ELR (cell line): ENCODE measurements at regions not wholly inside any gene's neighbourhood (a gene's known extent, or its start where the extent isn't known, plus 50 kb on each side); places are given as distances from the start of the nearest gene placed in this dataset.

Source experiments
- DNase-seq: peaks from one replicate; pipeline ENCODE4 v3.0.0-alpha.2; 2015; ENCODE audit warnings: low read depth

- DNase-seq, result no peak
Observed at GRCh38 chr14:82362452-82362851, 828.8 kb upstream of the SEL1L start.

DNA sequence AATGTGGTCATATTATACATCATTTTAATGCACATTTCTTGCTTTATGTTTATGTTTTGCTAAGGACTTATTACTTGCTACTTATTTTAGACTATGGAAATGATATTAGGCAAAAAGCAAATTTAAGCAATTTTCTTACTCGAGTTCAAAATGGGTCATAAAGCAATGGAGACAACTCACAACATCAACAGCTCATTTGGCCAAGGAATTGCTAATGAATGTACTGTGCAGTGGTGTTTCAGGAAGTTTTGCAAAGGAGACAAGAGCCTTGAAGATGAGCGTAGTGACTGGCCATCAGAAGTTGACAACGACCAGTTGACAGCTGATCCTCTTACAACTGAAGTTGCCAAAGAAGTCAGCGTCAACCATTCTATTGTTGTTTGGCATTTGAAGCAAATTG is 831.8 kb upstream of the SEL1L start:
- DNase-seq, result no peak

- no peak for DNase-seq
Observed at GRCh38 chr14:82366803-82367202, 833.1 kb upstream of the SEL1L start.

GRCh38 chr14:82379291-82379690 is 845.6 kb upstream of the SEL1L start:
- DNase-seq, result no peak

DNA sequence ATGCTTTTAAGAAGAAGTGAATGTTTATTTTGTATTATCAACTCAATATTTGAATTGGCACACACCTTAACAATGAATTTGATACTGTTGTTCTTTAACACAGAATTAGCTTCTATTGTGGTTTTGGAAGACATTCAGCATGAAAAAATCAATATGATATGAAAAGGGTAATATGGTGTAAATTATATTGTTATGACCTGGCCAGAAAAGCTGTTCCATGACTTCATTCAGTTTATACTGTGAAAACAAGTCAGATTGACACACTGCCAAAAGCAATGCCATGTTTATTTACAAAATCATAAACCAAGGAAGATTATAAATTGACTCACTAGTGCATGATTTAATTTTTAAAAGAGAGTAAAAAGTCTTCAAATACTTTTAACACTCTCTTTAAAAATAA is 851.4 kb upstream of the SEL1L start:
- DNase-seq, result no peak

GRCh38 chr14:82387699-82388098 is 854.0 kb upstream of the SEL1L start:
- no peak for DNase-seq

DNA sequence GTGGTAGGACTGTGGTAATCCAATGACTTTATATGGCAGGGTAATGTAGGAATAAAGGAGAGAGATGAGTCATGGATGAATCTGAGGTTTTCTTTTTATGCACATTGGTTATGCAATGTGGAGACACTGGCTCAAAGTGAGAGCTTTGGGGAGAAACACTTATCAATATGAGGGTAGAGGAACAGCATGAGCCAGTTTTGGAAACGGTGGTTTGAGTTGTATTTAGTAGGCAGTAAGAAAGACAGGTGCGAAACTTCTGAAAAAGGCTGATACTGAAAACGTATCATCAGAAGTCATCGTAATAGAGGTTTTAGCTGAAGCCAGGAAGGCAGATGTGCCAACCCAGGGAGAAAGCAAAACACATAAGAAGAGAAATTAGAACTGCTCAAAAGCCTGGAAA is 854.8 kb upstream of the SEL1L start:
- DNase-seq, result no peak

DNA sequence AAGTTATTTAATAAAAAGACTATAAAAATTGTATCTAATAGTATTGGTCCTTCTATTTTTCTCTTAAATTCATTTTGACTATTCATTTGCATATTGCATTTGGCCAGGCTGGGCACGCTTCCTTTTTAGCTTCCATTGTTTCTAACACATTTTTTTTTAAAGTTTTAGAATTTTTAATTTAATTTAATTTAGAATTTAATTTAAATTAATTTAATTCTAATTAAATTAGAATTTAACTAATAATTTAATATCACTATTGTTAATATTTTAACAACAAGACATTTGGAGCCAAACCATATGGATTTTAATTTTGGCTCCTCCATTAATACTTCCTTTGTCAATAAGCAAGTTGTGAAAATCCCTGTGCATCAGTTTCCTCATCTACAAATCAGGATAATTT is 856.9 kb upstream of the SEL1L start:
- no peak for DNase-seq

DNA sequence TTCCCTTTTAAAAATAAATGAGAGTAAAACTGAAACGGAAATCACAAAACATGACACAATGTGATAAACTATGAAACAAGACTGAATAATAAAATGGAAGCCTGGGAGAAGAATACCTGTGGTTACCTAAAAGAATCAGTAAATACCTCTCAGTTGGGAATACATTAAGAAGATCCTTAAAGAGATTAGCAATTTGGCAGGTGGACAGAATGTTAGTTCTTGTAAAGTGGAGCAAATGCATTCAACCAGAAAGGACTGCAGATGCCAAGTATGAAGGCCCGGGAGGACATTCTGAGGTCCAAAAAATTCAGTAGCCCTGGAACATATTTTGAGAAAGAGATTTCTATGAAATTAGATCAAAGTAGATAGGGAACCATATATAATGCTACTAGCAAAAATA is 861.3 kb upstream of the SEL1L start:
- no peak for DNase-seq

- DNase-seq, result no peak
Observed at GRCh38 chr14:82398256-82398655, 864.6 kb upstream of the SEL1L start.

- no peak for DNase-seq
Observed at GRCh38 chr14:82403987-82404386, 870.3 kb upstream of the SEL1L start.

GRCh38 chr14:82410064-82410463 is 876.4 kb upstream of the SEL1L start:
- no peak for DNase-seq

DNA sequence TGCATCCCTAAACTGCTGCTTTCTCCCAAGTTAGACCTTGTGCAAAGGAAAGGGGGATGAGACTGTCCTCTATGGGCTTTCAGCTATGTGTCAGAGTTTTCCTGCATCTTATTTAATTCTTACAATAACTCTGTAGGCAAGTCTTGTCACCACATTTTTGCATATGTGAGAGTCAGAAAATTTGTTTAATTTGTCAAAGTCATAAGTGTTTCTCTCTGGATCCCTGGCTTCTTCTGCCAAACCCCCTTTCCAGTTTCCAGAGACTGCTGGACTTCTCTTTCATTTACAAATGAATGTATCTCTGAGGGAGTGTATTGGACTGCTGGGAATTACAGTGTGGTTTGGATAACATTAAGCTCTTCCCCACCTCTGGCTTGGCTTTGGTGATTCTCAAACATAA is 877.6 kb upstream of the SEL1L start:
- no peak for DNase-seq

DNA sequence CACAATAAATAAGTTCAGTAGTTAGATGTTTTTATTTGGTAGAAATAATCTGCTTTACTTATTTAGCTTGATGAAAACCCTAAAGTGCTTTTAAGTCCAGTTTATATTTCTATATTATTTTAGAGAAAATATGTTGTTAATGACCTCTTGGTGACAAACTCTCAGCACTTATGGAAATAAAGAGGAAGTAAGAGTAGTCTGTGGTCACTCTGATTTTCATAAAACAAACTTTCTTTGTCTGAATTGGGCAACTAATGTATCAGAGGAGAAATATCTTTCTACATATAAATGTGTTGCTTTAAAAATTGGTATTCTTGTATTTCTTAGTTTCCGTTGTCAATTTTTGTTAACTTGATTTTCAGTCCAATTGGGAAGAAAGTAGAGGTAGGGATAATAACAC is 878.9 kb upstream of the SEL1L start:
- DNase-seq, result no peak

DNA sequence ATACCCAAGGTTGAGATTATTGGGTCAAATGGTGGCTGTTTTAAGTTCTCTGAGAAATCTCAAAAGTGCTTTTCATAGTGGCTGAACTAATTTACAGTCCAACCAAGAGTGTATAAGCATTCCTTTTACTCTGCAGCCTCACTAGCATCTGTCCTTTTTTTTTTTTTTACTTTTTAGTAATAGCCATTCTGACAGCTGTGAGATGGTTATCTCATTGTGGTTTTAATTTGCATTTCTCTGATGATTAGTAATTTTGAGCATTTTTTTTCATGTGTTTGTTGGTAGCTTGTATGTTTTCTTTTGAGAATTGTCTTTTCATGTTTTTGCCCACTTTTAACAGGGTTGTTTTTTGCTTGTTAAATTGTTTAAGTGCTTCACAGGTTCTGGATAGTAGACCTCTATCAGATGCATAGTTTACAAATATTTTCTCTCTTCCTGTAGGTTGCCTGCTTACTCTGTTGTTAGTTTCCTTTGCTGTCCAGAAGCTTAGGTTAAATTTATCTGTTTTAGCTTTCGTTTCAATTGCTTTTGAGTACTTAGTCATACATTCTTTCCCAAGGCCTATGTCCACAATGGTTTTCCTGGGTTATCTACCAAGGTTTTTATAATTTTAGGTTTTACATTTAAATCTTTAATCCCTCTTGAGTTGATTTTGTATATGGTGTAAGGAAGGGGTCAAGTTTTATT is 881.3 kb upstream of the SEL1L start:
- no peak for DNase-seq

GRCh38 chr14:82419933-82420332 is 886.3 kb upstream of the SEL1L start:
- DNase-seq, result no peak

GRCh38 chr14:82420871-82421270 is 887.2 kb upstream of the SEL1L start:
- DNase-seq, result no peak

GRCh38 chr14:82421286-82421685 is 887.6 kb upstream of the SEL1L start:
- no peak for DNase-seq

- no peak for DNase-seq
Observed at GRCh38 chr14:82422230-82422629, 888.6 kb upstream of the SEL1L start.

DNA sequence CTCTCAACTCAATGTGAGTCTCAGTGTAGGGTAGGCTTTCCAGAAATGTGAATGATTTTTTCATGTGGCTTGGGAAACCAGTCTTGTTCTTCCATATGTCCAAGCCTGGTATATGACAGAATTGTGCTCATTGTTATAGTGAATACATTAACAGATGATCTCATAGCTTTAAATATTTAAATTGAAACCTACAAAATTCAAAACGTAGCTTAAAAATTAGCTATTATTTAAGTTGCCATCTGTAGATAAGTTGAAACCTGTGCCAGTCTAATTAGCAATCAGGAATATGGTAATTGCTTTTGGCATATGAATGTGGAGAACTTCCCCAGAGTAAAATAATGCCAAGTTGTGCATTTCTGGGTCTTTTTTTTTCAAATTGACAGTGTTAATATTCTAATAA is 891.6 kb upstream of the SEL1L start:
- DNase-seq, result no peak

DNA sequence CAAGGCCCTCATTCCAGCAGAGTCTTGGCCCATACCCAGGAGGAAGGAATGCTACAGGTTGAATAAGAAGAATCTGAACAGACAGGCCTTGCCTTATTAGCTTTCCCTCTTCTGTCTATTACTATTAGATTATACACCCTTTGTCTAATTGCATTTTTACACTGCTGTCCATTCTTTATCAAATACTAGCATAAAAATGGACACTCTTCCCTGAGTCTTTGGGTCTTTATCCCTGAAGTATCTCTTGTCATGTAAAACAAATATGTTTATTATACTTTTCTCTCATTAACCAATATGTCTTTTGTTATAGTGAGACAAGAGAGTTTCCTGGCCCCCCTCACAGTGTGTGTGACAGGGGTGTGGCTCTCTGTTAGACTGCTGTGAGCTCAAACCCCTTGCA is 897.4 kb upstream of the SEL1L start:
- DNase-seq, result no peak

DNA sequence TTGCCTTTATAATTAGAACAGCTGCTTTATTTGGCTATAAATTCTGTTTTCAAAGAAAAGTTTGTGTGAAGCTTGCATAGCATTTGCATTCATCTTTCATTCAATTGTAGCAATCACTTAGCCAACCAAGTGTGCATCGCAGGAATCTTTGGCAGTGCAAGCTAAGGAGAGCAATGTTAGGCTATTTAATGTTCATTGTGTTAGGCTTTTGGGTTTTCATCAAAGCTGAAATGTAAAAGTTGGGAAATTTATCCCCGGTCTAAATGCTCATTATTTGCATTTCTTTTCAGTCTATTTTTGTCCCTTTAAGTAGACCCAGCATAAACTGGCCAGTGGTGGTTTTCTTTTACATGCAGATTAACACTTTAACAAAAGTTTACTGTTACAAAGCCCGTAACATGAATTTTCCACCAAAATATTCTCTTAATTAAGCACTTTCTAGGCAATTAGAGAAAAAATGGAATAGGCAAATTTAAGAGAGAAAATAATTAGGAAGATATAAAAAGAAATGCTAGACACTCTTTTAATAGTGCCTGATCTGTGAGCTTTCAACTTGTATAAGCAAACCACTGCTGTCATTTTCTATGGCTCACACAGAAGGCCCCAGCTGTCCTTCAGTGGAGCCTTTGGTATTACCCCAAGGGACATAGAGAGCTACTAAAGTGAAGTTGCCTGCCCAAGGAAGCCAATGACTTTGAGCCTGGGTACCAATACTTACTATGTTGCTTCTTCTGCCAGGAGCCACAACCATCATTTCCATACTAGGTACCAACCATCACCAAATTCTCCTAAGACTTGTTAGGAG is 898.9 kb upstream of the SEL1L start:
- no peak for DNase-seq

GRCh38 chr14:82438436-82438835 is 904.8 kb upstream of the SEL1L start:
- DNase-seq, result no peak

DNA sequence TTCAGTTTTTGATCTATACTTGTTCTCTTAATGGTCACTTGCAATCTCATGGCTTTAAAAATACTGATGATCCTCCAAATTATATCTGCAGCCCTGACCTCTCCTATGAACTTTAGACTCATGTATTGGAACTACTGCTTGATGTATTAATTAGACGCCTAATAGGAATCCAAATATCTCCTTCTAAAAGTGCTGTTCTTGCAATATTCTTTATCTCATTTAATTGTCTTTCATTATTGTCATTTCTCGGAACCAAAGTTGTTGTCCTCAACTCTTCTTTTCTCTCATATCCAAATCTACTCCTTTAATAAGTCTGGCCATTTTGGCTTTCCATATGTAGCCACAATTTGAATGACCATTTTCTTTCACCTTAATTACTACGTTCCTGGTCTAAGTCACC is 907.6 kb upstream of the SEL1L start:
- DNase-seq, result no peak
